ENCODE measurements at regions not wholly inside any gene's neighbourhood (a gene's known extent, or its start where the extent isn't known, plus 50 kb on each side); places are given as distances from the start of the nearest gene placed in this dataset.

DNA sequence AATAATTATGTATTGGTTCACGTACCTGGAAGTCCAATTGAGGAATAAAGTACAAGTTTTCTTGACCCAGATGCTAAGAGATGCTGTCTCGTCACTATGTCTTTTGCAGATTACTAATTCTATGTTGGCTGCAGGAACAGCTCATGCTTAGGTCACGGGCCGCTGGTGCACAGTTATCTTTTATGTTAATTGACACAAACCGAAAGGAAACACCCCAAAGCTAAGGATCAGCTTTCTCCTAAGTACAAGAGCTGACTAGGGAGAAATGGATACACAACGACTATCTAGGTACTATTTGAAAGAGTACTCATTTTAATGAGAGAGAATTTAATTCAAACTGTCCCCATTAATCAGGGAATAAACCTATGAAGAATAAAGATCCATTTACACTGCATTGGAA is 217.7 kb upstream of the SLC35G4 start:
- TF ChIP-seq, protein P1, sequence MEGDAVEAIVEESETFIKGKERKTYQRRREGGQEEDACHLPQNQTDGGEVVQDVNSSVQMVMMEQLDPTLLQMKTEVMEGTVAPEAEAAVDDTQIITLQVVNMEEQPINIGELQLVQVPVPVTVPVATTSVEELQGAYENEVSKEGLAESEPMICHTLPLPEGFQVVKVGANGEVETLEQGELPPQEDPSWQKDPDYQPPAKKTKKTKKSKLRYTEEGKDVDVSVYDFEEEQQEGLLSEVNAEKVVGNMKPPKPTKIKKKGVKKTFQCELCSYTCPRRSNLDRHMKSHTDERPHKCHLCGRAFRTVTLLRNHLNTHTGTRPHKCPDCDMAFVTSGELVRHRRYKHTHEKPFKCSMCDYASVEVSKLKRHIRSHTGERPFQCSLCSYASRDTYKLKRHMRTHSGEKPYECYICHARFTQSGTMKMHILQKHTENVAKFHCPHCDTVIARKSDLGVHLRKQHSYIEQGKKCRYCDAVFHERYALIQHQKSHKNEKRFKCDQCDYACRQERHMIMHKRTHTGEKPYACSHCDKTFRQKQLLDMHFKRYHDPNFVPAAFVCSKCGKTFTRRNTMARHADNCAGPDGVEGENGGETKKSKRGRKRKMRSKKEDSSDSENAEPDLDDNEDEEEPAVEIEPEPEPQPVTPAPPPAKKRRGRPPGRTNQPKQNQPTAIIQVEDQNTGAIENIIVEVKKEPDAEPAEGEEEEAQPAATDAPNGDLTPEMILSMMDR (IDR thresholded peaks at IDR 0.05; ENCODE audit: low read depth, low read length), result no peak
- no peak for TF ChIP-seq EZH2phosphoT487 (IDR thresholded peaks at IDR 0.05; ENCODE audit: low read depth)

Data from OCI-LY3 (cell line).